C4-2B (cell line): ENCODE measurements at regions not wholly inside any gene's neighbourhood (a gene's known extent, or its start where the extent isn't known, plus 50 kb on each side); places are given as distances from the start of the nearest gene placed in this dataset.
"Not testable (repeated sequence)": the region's sequence is repeated elsewhere in the genome, so short reads cannot be mapped to it uniquely, and the experiment has no call there.

Experiments
- ZFX ChIP-seq: fragments of 450-650 bp; IDR thresholded peaks from 2 replicates; pipeline ENCODE4 v1.6.1; 2017
- TF ChIP-seq, protein P1 (sequence below): fragments of 450-650 bp; conservative IDR thresholded peaks from 2 replicates; pipeline ENCODE4 v1.5.1; 2017; ENCODE audit warnings: mild to moderate bottlenecking

DNA sequence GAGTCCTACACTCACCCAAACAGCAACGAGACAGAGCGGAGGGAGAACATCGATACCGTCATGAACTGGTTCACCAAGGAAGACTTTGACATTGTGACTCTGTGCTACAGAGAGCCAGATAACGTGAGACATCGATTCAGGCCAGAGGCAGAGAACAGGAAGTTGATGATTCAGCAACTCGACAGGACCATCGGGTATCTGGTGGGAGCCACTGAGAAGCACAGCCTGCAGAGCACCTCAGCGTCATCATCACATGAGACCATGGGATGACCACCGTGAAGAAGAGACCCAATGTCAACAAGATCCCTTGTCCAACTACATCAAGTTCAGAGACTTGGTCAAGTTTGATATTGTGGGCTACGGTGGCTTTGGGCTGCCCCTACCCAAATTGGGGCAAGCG is 60.8 kb upstream of the DEFB108B start:
- TF ChIP-seq, protein P1, sequence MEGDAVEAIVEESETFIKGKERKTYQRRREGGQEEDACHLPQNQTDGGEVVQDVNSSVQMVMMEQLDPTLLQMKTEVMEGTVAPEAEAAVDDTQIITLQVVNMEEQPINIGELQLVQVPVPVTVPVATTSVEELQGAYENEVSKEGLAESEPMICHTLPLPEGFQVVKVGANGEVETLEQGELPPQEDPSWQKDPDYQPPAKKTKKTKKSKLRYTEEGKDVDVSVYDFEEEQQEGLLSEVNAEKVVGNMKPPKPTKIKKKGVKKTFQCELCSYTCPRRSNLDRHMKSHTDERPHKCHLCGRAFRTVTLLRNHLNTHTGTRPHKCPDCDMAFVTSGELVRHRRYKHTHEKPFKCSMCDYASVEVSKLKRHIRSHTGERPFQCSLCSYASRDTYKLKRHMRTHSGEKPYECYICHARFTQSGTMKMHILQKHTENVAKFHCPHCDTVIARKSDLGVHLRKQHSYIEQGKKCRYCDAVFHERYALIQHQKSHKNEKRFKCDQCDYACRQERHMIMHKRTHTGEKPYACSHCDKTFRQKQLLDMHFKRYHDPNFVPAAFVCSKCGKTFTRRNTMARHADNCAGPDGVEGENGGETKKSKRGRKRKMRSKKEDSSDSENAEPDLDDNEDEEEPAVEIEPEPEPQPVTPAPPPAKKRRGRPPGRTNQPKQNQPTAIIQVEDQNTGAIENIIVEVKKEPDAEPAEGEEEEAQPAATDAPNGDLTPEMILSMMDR: not testable (repeated sequence)
- TF ChIP-seq ZFX: not testable (repeated sequence)
